ENCODE measurements at regions not wholly inside any gene's neighbourhood (a gene's known extent, or its start where the extent isn't known, plus 50 kb on each side); places are given as distances from the start of the nearest gene placed in this dataset.

GRCh38 chrX:46256875-46257274, 288.3 kb downstream of the ZNF674 start:
- H3K4me3 ChIP-seq (ENCODE audit: low read depth, low read length, poor library complexity, severe bottlenecking), result no peak overlapping the region
- H3K9me2 ChIP-seq (ENCODE audit: low read depth, low read length), result no peaks in the 10 kb centered on the region
- H3K9me3 ChIP-seq (ENCODE audit: low read length), result no peaks in the 10 kb centered on the region
- no peak overlapping the region for H3K9ac ChIP-seq (ENCODE audit: low read length)
- H3K79me2 ChIP-seq (ENCODE audit: insufficient read depth, low read length), result no peaks in the 10 kb centered on the region
- H3K4me2 ChIP-seq (ENCODE audit: low read length), result no peak overlapping the region
- no peak overlapping the region for H2AFZ ChIP-seq (ENCODE audit: low read length)
- H3K27me3 ChIP-seq (ENCODE audit: insufficient read depth, low read length), result no peaks in the 10 kb centered on the region
- no peak overlapping the region for H3K27ac ChIP-seq (ENCODE audit: low read depth, low read length, poor library complexity, severe bottlenecking)
- no peaks in the 10 kb centered on the region for H3K4me1 ChIP-seq (ENCODE audit: insufficient read depth, low read length, severe bottlenecking)
- no peaks in the 10 kb centered on the region for H4K20me1 ChIP-seq (ENCODE audit: insufficient read depth, low read length)
- no peaks in the 10 kb centered on the region for H3K36me3 ChIP-seq (ENCODE audit: insufficient read depth, low read length)
- H3F3A ChIP-seq (ENCODE audit: insufficient read depth, low read length), result no peaks in the 10 kb centered on the region
- no peak for TF ChIP-seq CTCF (IDR thresholded peaks at IDR 0.05; ENCODE audit: low read length)
- TF ChIP-seq EZH2 (IDR thresholded peaks at IDR 0.05; ENCODE audit: borderline replicate concordance, low read length), result no peak

- Histone ChIP-seq H3K9me3 (ENCODE audit: low read length) (no peaks in the 10 kb centered on the region), H3K27me3 (ENCODE audit: insufficient read depth, low read length) (no peaks in the 10 kb centered on the region), H3K9me2 (ENCODE audit: low read depth, low read length) (no peaks in the 10 kb centered on the region), H3F3A (ENCODE audit: insufficient read depth, low read length) (no peaks in the 10 kb centered on the region), H3K36me3 (ENCODE audit: insufficient read depth, low read length) (no peaks in the 10 kb centered on the region), H3K4me2 (ENCODE audit: low read length) (no peak overlapping the region), H2AFZ (ENCODE audit: low read length) (no peak overlapping the region), H3K79me2 (ENCODE audit: insufficient read depth, low read length) (no peaks in the 10 kb centered on the region), H3K4me3 (ENCODE audit: low read depth, low read length, poor library complexity, severe bottlenecking) (no peak overlapping the region), H3K9ac (ENCODE audit: low read length) (no peak overlapping the region), H3K4me1 (ENCODE audit: insufficient read depth, low read length, severe bottlenecking) (no peaks in the 10 kb centered on the region), H3K27ac (ENCODE audit: low read depth, low read length, poor library complexity, severe bottlenecking) (no peak overlapping the region), H4K20me1 (ENCODE audit: insufficient read depth, low read length) (no peaks in the 10 kb centered on the region)
- TF ChIP-seq EZH2 (IDR thresholded peaks at IDR 0.05; ENCODE audit: borderline replicate concordance, low read length), result no peak
- TF ChIP-seq CTCF (IDR thresholded peaks at IDR 0.05; ENCODE audit: low read length), result no peak
Measured at GRCh38 chrX:46255046-46255445, 290.2 kb downstream of the ZNF674 start.

GRCh38 chrX:46254641-46255040, 290.6 kb downstream of the ZNF674 start:
- no peak overlapping the region for H3K27ac ChIP-seq (ENCODE audit: low read depth, low read length, poor library complexity, severe bottlenecking)
- TF ChIP-seq EZH2 (IDR thresholded peaks at IDR 0.05; ENCODE audit: borderline replicate concordance, low read length) (no peak), CTCF (IDR thresholded peaks at IDR 0.05; ENCODE audit: low read length) (no peak)
- no peak overlapping the region for H2AFZ ChIP-seq (ENCODE audit: low read length)
- no peaks in the 10 kb centered on the region for H3K79me2 ChIP-seq (ENCODE audit: insufficient read depth, low read length)
- H4K20me1 ChIP-seq (ENCODE audit: insufficient read depth, low read length), result no peaks in the 10 kb centered on the region
- H3K9me3 ChIP-seq (ENCODE audit: low read length), result no peaks in the 10 kb centered on the region
- H3K9me2 ChIP-seq (ENCODE audit: low read depth, low read length), result no peaks in the 10 kb centered on the region
- H3K4me2 ChIP-seq (ENCODE audit: low read length), result no peak overlapping the region
- H3K36me3 ChIP-seq (ENCODE audit: insufficient read depth, low read length), result no peaks in the 10 kb centered on the region
- no peaks in the 10 kb centered on the region for H3F3A ChIP-seq (ENCODE audit: insufficient read depth, low read length)
- H3K4me1 ChIP-seq (ENCODE audit: insufficient read depth, low read length, severe bottlenecking), result no peaks in the 10 kb centered on the region
- no peak overlapping the region for H3K4me3 ChIP-seq (ENCODE audit: low read depth, low read length, poor library complexity, severe bottlenecking)
- H3K27me3 ChIP-seq (ENCODE audit: insufficient read depth, low read length), result no peaks in the 10 kb centered on the region
- H3K9ac ChIP-seq (ENCODE audit: low read length), result no peak overlapping the region

All from OCI-LY1 (cell line).